AG04449 (cell line): ENCODE measurements at regions not wholly inside any gene's neighbourhood (a gene's known extent, or its start where the extent isn't known, plus 50 kb on each side); places are given as distances from the start of the nearest gene placed in this dataset.

ENCODE experiments used
- CTCF ChIA-PET: fragments of 350-600 bp; formaldehyde crosslinking; extraction: SDS; loops from one replicate; lab custom pipeline; 2021; ENCODE audit warnings: antibody characterized with exemption; lab: Yijun Ruan, JAX
- POLR2A ChIA-PET: fragments of 400-600, 350-600 bp; formaldehyde crosslinking; extraction: SDS; loops from one replicate; lab custom pipeline; 2020; ENCODE audit warnings: antibody characterized with exemption, inconsistent platforms; lab: Yijun Ruan, JAX
- DNase-seq: peaks from one replicate; pipeline ENCODE4 v3.0.0-alpha.2; 2010; ENCODE audit warnings: low read depth, low spot score
- H3K4me3 ChIP-seq: 2 replicates; pipeline ENCODE4 v1.5.1; 2011; ENCODE audit warnings: low read depth, mild to moderate bottlenecking, control low read depth, low read length
- CTCF ChIP-seq: IDR thresholded peaks from one replicate; pipeline ENCODE4 v1.5.1; 2011; ENCODE audit warnings: mild to moderate bottlenecking, moderate library complexity, low read length, control low read depth, inconsistent platforms; ENCODE audit not compliant: insufficient read depth; ENCODE audit errors: missing control alignments

GRCh38 chr18:56019156-56019555 is 431.2 kb upstream of the TCF4 start:
- POLR2A ChIA-PET: no interaction called here
- CTCF ChIA-PET: no interaction called here
- H3K4me3 ChIP-seq: no peak overlapping the region
- no peak for DNase-seq
- no peak for TF ChIP-seq CTCF

- DNase-seq: no peak
- POLR2A ChIA-PET: no interaction called here
- CTCF ChIA-PET: no interaction called here
- no peak overlapping the region for H3K4me3 ChIP-seq
- TF ChIP-seq CTCF: no peak
Observed at GRCh38 chr18:56009411-56009810, 421.4 kb upstream of the TCF4 start.

- POLR2A ChIA-PET: no interaction called here
- no peak for DNase-seq
- H3K4me3 ChIP-seq: no peak overlapping the region
- CTCF ChIA-PET: no interaction called here
- TF ChIP-seq CTCF: no peak
Observed at GRCh38 chr18:56003720-56004088, 415.7 kb upstream of the TCF4 start.

- POLR2A ChIA-PET: no interaction called here
- TF ChIP-seq CTCF: no peak
- no peak overlapping the region for H3K4me3 ChIP-seq
- DNase-seq: no peak
- CTCF ChIA-PET: no interaction called here
Observed at GRCh38 chr18:56003009-56003719, 415.2 kb upstream of the TCF4 start.

GRCh38 chr18:56001576-56001975 is 413.6 kb upstream of the TCF4 start:
- no peak for TF ChIP-seq CTCF
- H3K4me3 ChIP-seq: no peak overlapping the region
- ChIA-PET POLR2A (no interaction called here), CTCF (no interaction called here)
- no peak for DNase-seq

GRCh38 chr18:56000041-56000440 is 412.0 kb upstream of the TCF4 start:
- CTCF ChIA-PET: no interaction called here
- no peak for DNase-seq

More at GRCh38 chr18:56000041-56000440, 412.0 kb upstream of the TCF4 start:
- POLR2A ChIA-PET: no interaction called here
- no peak overlapping the region for H3K4me3 ChIP-seq
- no peak for TF ChIP-seq CTCF
